Esophagus muscularis mucosa (tissue), 4 donors: ENCODE measurements at regions not wholly inside any gene's neighbourhood (a gene's known extent, or its start where the extent isn't known, plus 50 kb on each side); places are given as distances from the start of the nearest gene placed in this dataset.

Experiments used
- DNase-seq: peaks from one replicate; pipeline ENCODE4 v3.0.0-alpha.2; 2017; ENCODE audit errors: extremely low spot score
- H3K27ac ChIP-seq, 4 donors: fragments of 200-600 bp; sonication (generic); replicated peaks in 1 of 4; 1 replicate in 3 of 4; 2 replicates in 1 of 4; pipeline ENCODE4 v1.5.1; 2016 to 2019; ENCODE audit warnings: mild to moderate bottlenecking in 1 of 4
- H3K27me3 ChIP-seq, 4 donors: fragments of 200-600 bp; sonication (generic); one replicate each; pipeline versions ENCODE4 v1.5.1 to v1.6.0; 2016 to 2019
- H3K36me3 ChIP-seq, 4 donors: fragments of 200-600 bp; sonication (generic); one replicate each; pipeline ENCODE4 v1.5.1; 2016 to 2019
- H3K4me1 ChIP-seq, 4 donors: fragments of 200-600 bp; sonication (generic); one replicate each; pipeline ENCODE4 v1.5.1; 2016 to 2019
- H3K4me3 ChIP-seq, 4 donors: fragments of 200-600 bp; sonication (generic); 1 replicate in 2 of 4; 2 replicates in 2 of 4; pipeline ENCODE4 v1.5.1; 2016 to 2019; ENCODE audit warnings: mild to moderate bottlenecking in 4 of 4, moderate library complexity in 1 of 4
- H3K9me3 ChIP-seq, 4 donors: fragments of 200-600 bp; sonication (generic); 1 replicate in 3 of 4; 2 replicates in 1 of 4; pipeline ENCODE4 v1.5.1; 2016 to 2019
- CTCF ChIP-seq, 3 experiments: fragments of 200-600 bp in 2 of 3; fragments of 450-650 bp in 1 of 3; sonication (generic) in 2 of 3; IDR thresholded peaks; one replicate each; pipeline ENCODE4 v1.5.1; 2017 to 2019; ENCODE audit warnings: antibody characterized with exemption in 3 of 3, mild to moderate bottlenecking in 2 of 3, moderate library complexity in 1 of 3
- EP300 ChIP-seq: sonication (generic); formaldehyde crosslinking; IDR thresholded peaks from one replicate; pipeline ENCODE4 v1.6.1; 2017; ENCODE audit warnings: antibody characterized with exemption
- POLR2A ChIP-seq: fragments of 450-650 bp; IDR thresholded peaks from one replicate; pipeline ENCODE4 v1.6.1; 2017; ENCODE audit warnings: antibody characterized with exemption, moderate library complexity, mild to moderate bottlenecking, low read depth
- POLR2AphosphoS5 ChIP-seq, 2 donors: sonication (generic); formaldehyde crosslinking; IDR thresholded peaks; one replicate each; pipeline ENCODE4 v1.6.1; 2017; ENCODE audit warnings: antibody characterized with exemption in 2 of 2
- WGBS: methylation state at CpG from one replicate; pipeline ENCODE4 v1.1.5; 2018; 5-methylcytosine and 5-hydroxymethylcytosine counted together
- intact Hi-C: fragments of 100-400 bp; cut with DNase I; formaldehyde crosslinking; loops from one replicate; pipeline ENCODE4 v1.15.1; 2023

GRCh38 chr5:143471666-143472464 is 68.4 kb upstream of the NR3C1 start:
- H3K27ac ChIP-seq: no peak overlapping the region
- intact Hi-C loops: no loop called here
- peaks cover 6 to 19% (median 13%) of the 10 kb centered on the region in 4 donors for H3K4me1 ChIP-seq
- no peaks in the 10 kb centered on the region for H3K27me3 ChIP-seq
- H3K9me3 ChIP-seq: no peaks in the 10 kb centered on the region
- H3K36me3 ChIP-seq: no peaks in the 10 kb centered on the region
- no peak for DNase-seq
- H3K4me3 ChIP-seq: no peak overlapping the region
- TF ChIP-seq CTCF (IDR thresholded peaks at IDR 0.05) (no peak), EP300 (no peak), POLR2A (no peak), POLR2AphosphoS5 (IDR thresholded peaks at IDR 0.05) (no peak)
- 86% methylated on average over 7 of the region's 7 CpGs for WGBS

- Histone ChIP-seq H3K4me1 (peaks cover 6 to 19% (median 13%) of the 10 kb centered on the region in 4 donors), H3K9me3 (no peaks in the 10 kb centered on the region), H3K27ac (no peak overlapping the region), H3K4me3 (no peak overlapping the region), H3K27me3 (no peaks in the 10 kb centered on the region), H3K36me3 (no peaks in the 10 kb centered on the region)
- intact Hi-C loops: no loop called here
- peak; percentile 17 for DNase-seq
- 100% methylated on average over 1 of the region's 1 CpG for WGBS
- TF ChIP-seq POLR2AphosphoS5 (IDR thresholded peaks at IDR 0.05): no peak
- no peak for TF ChIP-seq CTCF (IDR thresholded peaks at IDR 0.05)
- TF ChIP-seq EP300: no peak
Measured at GRCh38 chr5:143471041-143471509, 67.6 kb upstream of the NR3C1 start.

GRCh38 chr5:143470120-143470519 is 66.6 kb upstream of the NR3C1 start:
- intact Hi-C loops: no loop called here
- Histone ChIP-seq H3K4me1 (peaks cover 6 to 19% (median 13%) of the 10 kb centered on the region in 4 donors), H3K27me3 (no peaks in the 10 kb centered on the region), H3K4me3 (no peak overlapping the region), H3K9me3 (no peaks in the 10 kb centered on the region), H3K36me3 (no peaks in the 10 kb centered on the region), H3K27ac (no peak overlapping the region)
- DNase-seq: no peak
- WGBS: 95% methylated on average over 1 of the region's 1 CpG
- TF ChIP-seq CTCF (IDR thresholded peaks at IDR 0.05) (no peak), POLR2AphosphoS5 (IDR thresholded peaks at IDR 0.05) (no peak), POLR2A (no peak), EP300 (no peak)

- intact Hi-C loops: no loop called here
Measured at GRCh38 chr5:143469125-143469524, 65.6 kb upstream of the NR3C1 start.

More at GRCh38 chr5:143469125-143469524, 65.6 kb upstream of the NR3C1 start:
- DNase-seq: peak; percentile 82
- Histone ChIP-seq H3K27ac (no peak overlapping the region), H3K27me3 (no peaks in the 10 kb centered on the region), H3K4me3 (no peak overlapping the region), H3K4me1 (peaks cover 6 to 19% (median 13%) of the 10 kb centered on the region in 4 donors), H3K36me3 (no peaks in the 10 kb centered on the region), H3K9me3 (no peaks in the 10 kb centered on the region)
- TF ChIP-seq POLR2A: no peak
- no peak for TF ChIP-seq EP300
- no peak for TF ChIP-seq POLR2AphosphoS5 (IDR thresholded peaks at IDR 0.05)
- TF ChIP-seq CTCF (IDR thresholded peaks at IDR 0.05): no peak
- WGBS: 94% methylated on average over 2 of the region's 2 CpGs
